ENCODE measurements at regions not wholly inside any gene's neighbourhood (a gene's known extent, or its start where the extent isn't known, plus 50 kb on each side); places are given as distances from the start of the nearest gene placed in this dataset.

GRCh38 chrX:122134291-122134690 is 1049.8 kb upstream of the GRIA3 start:
- TF ChIP-seq CBX3 (IDR thresholded peaks at IDR 0.05; ENCODE audit: borderline replicate concordance in 1 of 2, low read length in 2 of 2) (no peak), TAF1 (IDR thresholded peaks at IDR 0.05; ENCODE audit: control insufficient read depth, extremely low read depth, insufficient read depth, low read length, severe bottlenecking) (no peak), ZBTB40 (IDR thresholded peaks at IDR 0.05) (no peak), ZBTB40 (CRISPR knock-in tag; IDR thresholded peaks at IDR 0.05) (no peak), MCM7 (IDR thresholded peaks at IDR 0.05) (no peak), POLR2A (conservative IDR thresholded peaks at IDR 0.05) (no peak), TAL1 (IDR thresholded peaks at IDR 0.05) (no peak), STAT5B (CRISPR knock-in tag; IDR thresholded peaks at IDR 0.05) (no peak), E2F8 (IDR thresholded peaks at IDR 0.05; ENCODE audit: low read depth, partially characterized antibody) (no peak)
- TF ChIP-seq, protein P1, sequence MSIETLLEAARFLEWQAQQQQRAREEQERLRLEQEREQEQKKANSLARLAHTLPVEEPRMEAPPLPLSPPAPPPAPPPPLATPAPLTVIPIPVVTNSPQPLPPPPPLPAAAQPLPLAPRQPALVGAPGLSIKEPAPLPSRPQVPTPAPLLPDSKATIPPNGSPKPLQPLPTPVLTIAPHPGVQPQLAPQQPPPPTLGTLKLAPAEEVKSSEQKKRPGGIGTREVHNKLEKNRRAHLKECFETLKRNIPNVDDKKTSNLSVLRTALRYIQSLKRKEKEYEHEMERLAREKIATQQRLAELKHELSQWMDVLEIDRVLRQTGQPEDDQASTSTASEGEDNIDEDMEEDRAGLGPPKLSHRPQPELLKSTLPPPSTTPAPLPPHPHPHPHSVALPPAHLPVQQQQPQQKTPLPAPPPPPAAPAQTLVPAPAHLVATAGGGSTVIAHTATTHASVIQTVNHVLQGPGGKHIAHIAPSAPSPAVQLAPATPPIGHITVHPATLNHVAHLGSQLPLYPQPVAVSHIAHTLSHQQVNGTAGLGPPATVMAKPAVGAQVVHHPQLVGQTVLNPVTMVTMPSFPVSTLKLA (conservative IDR thresholded peaks at IDR 0.05) = no peak
- TF ChIP-seq, protein P2, sequence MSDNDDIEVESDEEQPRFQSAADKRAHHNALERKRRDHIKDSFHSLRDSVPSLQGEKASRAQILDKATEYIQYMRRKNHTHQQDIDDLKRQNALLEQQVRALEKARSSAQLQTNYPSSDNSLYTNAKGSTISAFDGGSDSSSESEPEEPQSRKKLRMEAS (CRISPR knock-in tag; IDR thresholded peaks at IDR 0.05) = no peak
- TF ChIP-seq, protein P3, sequence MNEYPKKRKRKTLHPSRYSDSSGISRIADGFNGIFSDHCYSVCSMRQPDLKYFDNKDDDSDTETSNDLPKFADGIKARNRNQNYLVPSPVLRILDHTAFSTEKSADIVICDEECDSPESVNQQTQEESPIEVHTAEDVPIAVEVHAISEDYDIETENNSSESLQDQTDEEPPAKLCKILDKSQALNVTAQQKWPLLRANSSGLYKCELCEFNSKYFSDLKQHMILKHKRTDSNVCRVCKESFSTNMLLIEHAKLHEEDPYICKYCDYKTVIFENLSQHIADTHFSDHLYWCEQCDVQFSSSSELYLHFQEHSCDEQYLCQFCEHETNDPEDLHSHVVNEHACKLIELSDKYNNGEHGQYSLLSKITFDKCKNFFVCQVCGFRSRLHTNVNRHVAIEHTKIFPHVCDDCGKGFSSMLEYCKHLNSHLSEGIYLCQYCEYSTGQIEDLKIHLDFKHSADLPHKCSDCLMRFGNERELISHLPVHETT (CRISPR knock-in tag; conservative IDR thresholded peaks at IDR 0.05 in 1 of 2, IDR thresholded peaks at IDR 0.05 in 1 of 2) = no peak

Measured in K562 (cell line).